IPS-15b (cell line): ENCODE measurements at regions not wholly inside any gene's neighbourhood (a gene's known extent, or its start where the extent isn't known, plus 50 kb on each side); places are given as distances from the start of the nearest gene placed in this dataset.
"Not testable (repeated sequence)": the region's sequence is repeated elsewhere in the genome, so short reads cannot be mapped to it uniquely, and the experiment has no call there.

Source experiments
- H3K27me3 ChIP-seq: one replicate; pipeline ENCODE4 v1.6.1; 2013; ENCODE audit warnings: low read length; ENCODE audit not compliant: control insufficient read depth, insufficient read depth
- H3K36me3 ChIP-seq: one replicate; pipeline ENCODE4 v1.6.1; 2013; ENCODE audit warnings: low read length; ENCODE audit not compliant: control insufficient read depth, insufficient read depth
- H3K4me1 ChIP-seq: one replicate; pipeline ENCODE4 v1.6.1; 2013; ENCODE audit warnings: mild to moderate bottlenecking, low read length; ENCODE audit not compliant: control insufficient read depth, insufficient read depth
- H3K4me3 ChIP-seq: one replicate; pipeline ENCODE4 v1.5.1; 2013; ENCODE audit warnings: low read depth, low read length
- H3K9ac ChIP-seq: one replicate; pipeline ENCODE4 v1.6.1; 2013; ENCODE audit warnings: low read depth, mild to moderate bottlenecking, low read length
- H3K9me3 ChIP-seq: one replicate; pipeline ENCODE4 v1.6.1; 2013; ENCODE audit warnings: mild to moderate bottlenecking, low read length; ENCODE audit not compliant: control insufficient read depth, insufficient read depth

GRCh38 chr20:19875376-19876221, 117.5 kb downstream of the RIN2 start:
- Histone ChIP-seq H3K9ac (no peak overlapping the region), H3K36me3 (no peaks in the 10 kb centered on the region), H3K27me3 (no peaks in the 10 kb centered on the region), H3K9me3 (no peaks in the 10 kb centered on the region), H3K4me3 (no peak overlapping the region), H3K4me1 (no peaks in the 10 kb centered on the region)

DNA sequence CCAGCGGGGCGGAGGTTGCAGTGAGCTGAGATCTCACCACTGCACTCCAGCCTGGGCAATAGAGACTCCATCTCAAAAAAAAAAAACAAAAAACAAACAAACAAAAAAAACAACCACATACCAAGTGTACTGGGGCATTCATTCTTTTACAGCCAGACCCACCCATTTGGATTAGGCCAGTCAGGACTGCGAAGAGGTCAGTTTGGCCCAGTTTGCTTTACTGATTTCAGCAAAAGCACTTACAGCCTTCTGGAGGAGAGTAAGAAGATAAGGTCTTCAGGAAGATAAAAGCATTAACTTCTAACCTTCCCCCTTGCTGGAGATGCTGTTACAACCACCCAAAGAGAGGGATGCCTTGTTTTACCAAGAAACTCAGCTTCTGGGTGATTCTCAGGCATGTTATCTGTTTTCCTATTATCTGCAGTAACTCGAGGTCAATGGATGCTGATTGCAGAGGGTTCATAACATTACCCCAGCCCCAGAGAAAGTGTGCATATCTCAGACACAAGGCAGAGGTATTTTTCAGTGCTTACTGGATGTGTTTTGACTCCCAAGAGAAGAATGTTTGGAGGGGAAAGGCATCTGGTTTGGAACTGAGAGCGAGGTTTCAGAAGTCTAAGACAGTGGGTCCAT, 118.9 kb downstream of the RIN2 start:
- Histone ChIP-seq H3K9me3 (no peaks in the 10 kb centered on the region), H3K4me3 (no peak overlapping the region), H3K9ac (no peak overlapping the region), H3K27me3 (no peaks in the 10 kb centered on the region), H3K4me1 (no peaks in the 10 kb centered on the region), H3K36me3 (no peaks in the 10 kb centered on the region)

DNA sequence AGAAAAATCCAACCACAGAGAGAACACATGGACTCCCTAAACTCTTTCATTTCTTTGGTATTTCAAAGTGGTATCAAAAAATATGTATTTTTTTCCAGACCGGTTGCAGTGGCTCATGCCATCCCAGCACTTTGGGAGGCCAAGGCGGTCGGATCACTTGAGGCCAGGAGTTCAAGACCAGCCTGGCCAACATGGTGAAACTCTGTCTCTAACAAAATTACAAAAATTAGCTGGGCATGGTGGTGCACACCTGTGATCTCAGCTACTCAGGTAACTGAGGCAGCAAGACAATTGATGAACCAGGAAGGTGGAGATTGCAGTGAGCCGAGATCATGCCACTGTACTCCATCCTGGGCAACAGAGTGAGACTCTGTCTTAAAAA, 121.8 kb downstream of the RIN2 start:
- H3K4me1 ChIP-seq, H3K36me3 ChIP-seq, H3K27me3 ChIP-seq, H3K9me3 ChIP-seq, H3K9ac ChIP-seq, H3K4me3 ChIP-seq: not testable (repeated sequence)

- no peaks in the 10 kb centered on the region for H3K9me3 ChIP-seq
- H3K36me3 ChIP-seq = no peaks in the 10 kb centered on the region
- no peak overlapping the region for H3K4me3 ChIP-seq
- H3K9ac ChIP-seq = no peak overlapping the region
- no peaks in the 10 kb centered on the region for H3K27me3 ChIP-seq
- H3K4me1 ChIP-seq = no peaks in the 10 kb centered on the region
These were observed 122.4 kb downstream of the RIN2 start for GRCh38 chr20:19880256-19881079.

GRCh38 chr20:19881080-19881840, 123.2 kb downstream of the RIN2 start:
- Histone ChIP-seq H3K4me1 (no peaks in the 10 kb centered on the region), H3K27me3 (no peaks in the 10 kb centered on the region), H3K9me3 (no peaks in the 10 kb centered on the region), H3K9ac (no peak overlapping the region), H3K36me3 (no peaks in the 10 kb centered on the region), H3K4me3 (no peak overlapping the region)

DNA sequence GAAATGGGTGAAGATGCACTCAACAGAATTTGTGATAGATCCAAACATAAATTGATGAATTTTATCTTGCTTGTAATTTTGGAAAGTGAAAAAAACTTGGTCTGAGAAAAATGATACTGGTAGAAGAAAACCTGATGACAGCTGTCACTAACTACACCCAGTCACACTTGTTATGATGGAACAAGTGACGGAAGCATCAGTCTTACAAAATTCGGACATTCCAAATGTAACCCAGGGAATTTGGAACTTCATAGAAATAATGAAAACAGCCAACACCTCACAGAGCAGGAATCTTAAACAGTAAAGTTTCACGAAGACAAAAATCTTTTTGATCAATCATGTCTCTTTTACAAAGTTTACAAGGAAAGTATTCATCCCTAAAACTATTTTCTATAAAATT, 123.9 kb downstream of the RIN2 start:
- no peaks in the 10 kb centered on the region for H3K9me3 ChIP-seq
- no peak overlapping the region for H3K4me3 ChIP-seq
- H3K4me1 ChIP-seq = no peaks in the 10 kb centered on the region
- no peaks in the 10 kb centered on the region for H3K27me3 ChIP-seq
- H3K9ac ChIP-seq = no peak overlapping the region
- H3K36me3 ChIP-seq = no peaks in the 10 kb centered on the region

GRCh38 chr20:19882446-19882845, 124.4 kb downstream of the RIN2 start:
- Histone ChIP-seq H3K27me3 (no peaks in the 10 kb centered on the region), H3K9me3 (no peaks in the 10 kb centered on the region), H3K4me1 (no peaks in the 10 kb centered on the region), H3K9ac (no peak overlapping the region), H3K4me3 (no peak overlapping the region), H3K36me3 (no peaks in the 10 kb centered on the region)

- H3K4me1 ChIP-seq = no peaks in the 10 kb centered on the region
- no peak overlapping the region for H3K4me3 ChIP-seq
- no peaks in the 10 kb centered on the region for H3K36me3 ChIP-seq
- no peaks in the 10 kb centered on the region for H3K9me3 ChIP-seq
- H3K27me3 ChIP-seq = no peaks in the 10 kb centered on the region
- H3K9ac ChIP-seq = no peak overlapping the region
These were observed 125.4 kb downstream of the RIN2 start for GRCh38 chr20:19883501-19883900.

- Histone ChIP-seq H3K9ac (no peak overlapping the region), H3K9me3 (no peaks in the 10 kb centered on the region), H3K27me3 (no peaks in the 10 kb centered on the region), H3K4me1 (no peaks in the 10 kb centered on the region), H3K36me3 (no peaks in the 10 kb centered on the region), H3K4me3 (no peak overlapping the region)
These were observed 127.5 kb downstream of the RIN2 start for GRCh38 chr20:19885594-19885938.

- no peaks in the 10 kb centered on the region for H3K36me3 ChIP-seq
- no peaks in the 10 kb centered on the region for H3K9me3 ChIP-seq
- no peak overlapping the region for H3K9ac ChIP-seq
- no peaks in the 10 kb centered on the region for H3K27me3 ChIP-seq
- no peaks in the 10 kb centered on the region for H3K4me1 ChIP-seq
- no peak overlapping the region for H3K4me3 ChIP-seq
These were observed 128.0 kb downstream of the RIN2 start for GRCh38 chr20:19885939-19886660.
